ENCODE measurements at regions not wholly inside any gene's neighbourhood (a gene's known extent, or its start where the extent isn't known, plus 50 kb on each side); places are given as distances from the start of the nearest gene placed in this dataset.

- no peak for DNase-seq
- in situ Hi-C loops (cut with HindIII; ENCODE audit: low pct_ligation_motif_present, low sequenced_read_pairs) = no loop called here
- no peak for TF ChIP-seq CTCF (IDR thresholded peaks at IDR 0.05; ENCODE audit: low read depth, low read length, missing control alignments)
- Histone ChIP-seq H3K36me3 (replicated peaks) (no peaks in the 10 kb centered on the region), H3K27me3 (replicated peaks) (no peaks in the 10 kb centered on the region), H3K4me3 (ENCODE audit: low read depth, low read length) (no peak overlapping the region), H3K27ac (no peak overlapping the region)
Observed at GRCh38 chr3:181040030-181040429, 50.5 kb upstream of the DNAJC19 start.
